ENCODE measurements at regions not wholly inside any gene's neighbourhood (a gene's known extent, or its start where the extent isn't known, plus 50 kb on each side); places are given as distances from the start of the nearest gene placed in this dataset.

DNA sequence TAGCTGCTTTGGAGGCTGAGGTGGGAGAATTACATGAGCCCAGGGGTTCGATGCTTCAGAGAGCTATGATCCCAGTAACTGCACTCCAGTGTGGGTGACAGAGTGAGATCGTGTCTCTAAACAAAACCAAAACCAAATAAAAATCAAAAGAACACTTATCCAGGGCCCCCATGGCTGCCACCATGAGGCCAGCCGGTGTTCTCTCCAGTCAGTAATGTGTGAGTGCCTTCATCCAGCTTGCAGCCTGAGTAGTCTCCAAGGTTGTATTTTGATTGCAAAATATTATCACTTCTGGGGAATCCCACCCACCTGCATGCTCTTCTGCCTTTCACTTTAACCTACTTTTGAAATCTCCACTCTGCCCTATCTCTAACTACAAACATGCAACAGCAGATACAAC is 221.0 kb upstream of the WSB1 start:
- Histone ChIP-seq H3K4me2 (ENCODE audit: low read length) (no peak overlapping the region), H2BK12ac (ENCODE audit: low read length) (no peak overlapping the region), H2BK5ac (ENCODE audit: low read depth, low read length, poor library complexity) (no peak overlapping the region), H3K27me3 (ENCODE audit: insufficient read depth, low read length) (no peaks in the 10 kb centered on the region), H3K36me3 (ENCODE audit: control insufficient read depth in 1 of 2, insufficient read depth in 2 of 2, low read length in 2 of 2) (no peaks in the 10 kb centered on the region), H2AFZ (ENCODE audit: insufficient read depth, low read length, poor library complexity) (no peak overlapping the region), H3K23ac (ENCODE audit: low read length) (no peak overlapping the region), H3K9ac (ENCODE audit: low read length) (no peak overlapping the region), H3K79me1 (ENCODE audit: low read length) (no peaks in the 10 kb centered on the region), H3K79me2 (ENCODE audit: control insufficient read depth, insufficient read depth, low read length, poor library complexity) (no peaks in the 10 kb centered on the region), H4K12ac (ENCODE audit: low read depth, low read length) (no peak overlapping the region), H4K8ac (ENCODE audit: low read depth, low read length) (no peak overlapping the region), H2AK5ac (ENCODE audit: low read length) (no peak overlapping the region), H4K91ac (ENCODE audit: low read depth, low read length) (no peak overlapping the region), H3K18ac (ENCODE audit: low read length) (no peak overlapping the region), H2BK120ac (ENCODE audit: insufficient read depth, low read length, poor library complexity) (no peak overlapping the region), H3K9me3 (ENCODE audit: insufficient read depth, low read depth, low read length) (peaks cover 21% of the 10 kb centered on the region), H3K4me3 (ENCODE audit: low read depth, low read length) (no peak overlapping the region), H3K27ac (ENCODE audit: low read depth, low read length) (no peak overlapping the region), H3K4me1 (ENCODE audit: control insufficient read depth in 1 of 2, insufficient read depth in 2 of 2, low read length in 2 of 2) (no peaks in the 10 kb centered on the region), H3K14ac (ENCODE audit: low read length) (no peak overlapping the region), H3K4ac (ENCODE audit: low read depth, low read length) (no peak overlapping the region)
- no peak for DNase-seq
- no CpG with 5 or more reads among the region's 3 CpGs for WGBS (ENCODE audit: extremely low coverage, insufficient coverage, insufficient read length)

DNA sequence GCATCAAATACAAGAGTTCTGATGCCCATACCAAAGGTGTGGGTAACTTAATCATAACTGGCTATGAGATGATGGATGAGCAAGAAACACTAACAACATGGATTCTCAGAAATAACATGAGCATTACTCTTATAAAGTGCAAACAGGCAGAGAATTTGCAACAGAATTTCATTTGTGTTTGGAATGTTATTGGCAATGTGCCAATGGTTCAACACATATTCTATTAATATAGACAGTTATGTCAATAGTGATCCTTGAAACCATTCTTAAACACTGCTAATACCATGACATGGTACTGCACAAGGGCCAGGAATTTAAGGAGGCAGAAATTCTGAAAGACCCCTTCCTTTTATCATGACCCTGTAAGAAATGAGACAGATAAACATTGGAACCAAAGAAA is 217.1 kb upstream of the WSB1 start:
- Histone ChIP-seq H2BK120ac (ENCODE audit: insufficient read depth, low read length, poor library complexity) (no peak overlapping the region), H4K91ac (ENCODE audit: low read depth, low read length) (no peak overlapping the region), H3K4me1 (ENCODE audit: control insufficient read depth in 1 of 2, insufficient read depth in 2 of 2, low read length in 2 of 2) (no peaks in the 10 kb centered on the region), H3K27me3 (ENCODE audit: insufficient read depth, low read length) (no peaks in the 10 kb centered on the region), H3K4me2 (ENCODE audit: low read length) (no peak overlapping the region), H3K79me1 (ENCODE audit: low read length) (no peaks in the 10 kb centered on the region), H3K9me3 (ENCODE audit: insufficient read depth, low read depth, low read length) (peaks cover 24% of the 10 kb centered on the region), H2BK12ac (ENCODE audit: low read length) (no peak overlapping the region), H3K23ac (ENCODE audit: low read length) (no peak overlapping the region), H3K4me3 (ENCODE audit: low read depth, low read length) (no peak overlapping the region), H4K8ac (ENCODE audit: low read depth, low read length) (no peak overlapping the region), H3K4ac (ENCODE audit: low read depth, low read length) (no peak overlapping the region), H2BK5ac (ENCODE audit: low read depth, low read length, poor library complexity) (no peak overlapping the region), H3K79me2 (ENCODE audit: control insufficient read depth, insufficient read depth, low read length, poor library complexity) (no peaks in the 10 kb centered on the region), H2AFZ (ENCODE audit: insufficient read depth, low read length, poor library complexity) (no peak overlapping the region), H4K12ac (ENCODE audit: low read depth, low read length) (no peak overlapping the region), H2AK5ac (ENCODE audit: low read length) (no peak overlapping the region), H3K27ac (ENCODE audit: low read depth, low read length) (no peak overlapping the region), H3K9ac (ENCODE audit: low read length) (no peak overlapping the region), H3K36me3 (ENCODE audit: control insufficient read depth in 1 of 2, insufficient read depth in 2 of 2, low read length in 2 of 2) (no peaks in the 10 kb centered on the region), H3K18ac (ENCODE audit: low read length) (no peak overlapping the region), H3K14ac (ENCODE audit: low read length) (no peak overlapping the region)
- no peak for DNase-seq

- WGBS (ENCODE audit: extremely low coverage, insufficient coverage, insufficient read length), result no CpG with 5 or more reads among the region's 2 CpGs
- H3K14ac ChIP-seq (ENCODE audit: low read length), result no peak overlapping the region
- peaks cover 29% of the 10 kb centered on the region for H3K9me3 ChIP-seq (ENCODE audit: insufficient read depth, low read depth, low read length)
- H2BK120ac ChIP-seq (ENCODE audit: insufficient read depth, low read length, poor library complexity), result no peak overlapping the region
- H2BK5ac ChIP-seq (ENCODE audit: low read depth, low read length, poor library complexity), result no peak overlapping the region
- no peak overlapping the region for H3K4me3 ChIP-seq (ENCODE audit: low read depth, low read length)
- H3K9ac ChIP-seq (ENCODE audit: low read length), result no peak overlapping the region
- no peak overlapping the region for H2AFZ ChIP-seq (ENCODE audit: insufficient read depth, low read length, poor library complexity)
- H3K79me1 ChIP-seq (ENCODE audit: low read length), result no peaks in the 10 kb centered on the region
- no peak overlapping the region for H2AK5ac ChIP-seq (ENCODE audit: low read length)
- H3K27me3 ChIP-seq (ENCODE audit: insufficient read depth, low read length), result no peaks in the 10 kb centered on the region
- H4K91ac ChIP-seq (ENCODE audit: low read depth, low read length), result no peak overlapping the region
- H3K36me3 ChIP-seq (ENCODE audit: control insufficient read depth in 1 of 2, insufficient read depth in 2 of 2, low read length in 2 of 2), result no peaks in the 10 kb centered on the region
- H4K12ac ChIP-seq (ENCODE audit: low read depth, low read length), result no peak overlapping the region
- no peak for DNase-seq
- H3K4ac ChIP-seq (ENCODE audit: low read depth, low read length), result no peak overlapping the region
- no peak overlapping the region for H3K18ac ChIP-seq (ENCODE audit: low read length)
- H4K8ac ChIP-seq (ENCODE audit: low read depth, low read length), result no peak overlapping the region
- no peaks in the 10 kb centered on the region for H3K4me1 ChIP-seq (ENCODE audit: control insufficient read depth in 1 of 2, insufficient read depth in 2 of 2, low read length in 2 of 2)
- H2BK12ac ChIP-seq (ENCODE audit: low read length), result no peak overlapping the region
- H3K4me2 ChIP-seq (ENCODE audit: low read length), result no peak overlapping the region
- no peak overlapping the region for H3K23ac ChIP-seq (ENCODE audit: low read length)
- no peaks in the 10 kb centered on the region for H3K79me2 ChIP-seq (ENCODE audit: control insufficient read depth, insufficient read depth, low read length, poor library complexity)
- H3K27ac ChIP-seq (ENCODE audit: low read depth, low read length), result no peak overlapping the region
Observed at GRCh38 chr17:27078296-27078695, 215.6 kb upstream of the WSB1 start.

DNA sequence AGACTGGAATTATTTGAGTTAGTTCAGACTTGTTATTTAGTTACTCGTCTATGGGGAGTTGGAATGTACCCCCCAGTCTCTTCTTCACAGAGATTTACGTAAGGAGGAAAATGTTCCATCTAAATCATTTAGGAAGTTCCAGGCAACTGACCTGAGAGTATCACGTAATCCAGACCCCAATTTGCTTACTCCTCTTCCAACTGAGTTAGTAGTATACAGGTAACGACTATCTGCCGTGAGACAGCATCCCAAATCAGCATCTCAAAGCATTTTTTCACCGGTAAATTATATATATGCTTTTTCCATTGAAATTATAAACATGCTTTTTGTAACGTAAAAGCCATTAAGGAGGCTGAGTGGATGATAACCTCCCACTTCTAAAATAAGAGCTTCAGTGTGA is 214.3 kb upstream of the WSB1 start:
- H3K4me1 ChIP-seq (ENCODE audit: control insufficient read depth in 1 of 2, insufficient read depth in 2 of 2, low read length in 2 of 2), result no peaks in the 10 kb centered on the region
- H4K91ac ChIP-seq (ENCODE audit: low read depth, low read length), result no peak overlapping the region
- H3K23ac ChIP-seq (ENCODE audit: low read length), result no peak overlapping the region
- H3K4me3 ChIP-seq (ENCODE audit: low read depth, low read length), result no peak overlapping the region
- no peak overlapping the region for H3K4me2 ChIP-seq (ENCODE audit: low read length)
- H3K9me3 ChIP-seq (ENCODE audit: insufficient read depth, low read depth, low read length), result peaks cover 34% of the 10 kb centered on the region
- H3K9ac ChIP-seq (ENCODE audit: low read length), result no peak overlapping the region
- H3K14ac ChIP-seq (ENCODE audit: low read length), result no peak overlapping the region
- H4K8ac ChIP-seq (ENCODE audit: low read depth, low read length), result no peak overlapping the region
- H3K36me3 ChIP-seq (ENCODE audit: control insufficient read depth in 1 of 2, insufficient read depth in 2 of 2, low read length in 2 of 2), result no peaks in the 10 kb centered on the region
- H3K27me3 ChIP-seq (ENCODE audit: insufficient read depth, low read length), result no peaks in the 10 kb centered on the region
- H3K18ac ChIP-seq (ENCODE audit: low read length), result no peak overlapping the region
- H4K12ac ChIP-seq (ENCODE audit: low read depth, low read length), result no peak overlapping the region
- H3K79me1 ChIP-seq (ENCODE audit: low read length), result no peaks in the 10 kb centered on the region
- H2AFZ ChIP-seq (ENCODE audit: insufficient read depth, low read length, poor library complexity), result no peak overlapping the region
- H2BK5ac ChIP-seq (ENCODE audit: low read depth, low read length, poor library complexity), result no peak overlapping the region
- H2BK12ac ChIP-seq (ENCODE audit: low read length), result no peak overlapping the region
- H3K4ac ChIP-seq (ENCODE audit: low read depth, low read length), result no peak overlapping the region
- H2BK120ac ChIP-seq (ENCODE audit: insufficient read depth, low read length, poor library complexity), result no peak overlapping the region
- DNase-seq, result no peak
- no CpG with 5 or more reads among the region's 7 CpGs for WGBS (ENCODE audit: extremely low coverage, insufficient coverage, insufficient read length)
- no peak overlapping the region for H3K27ac ChIP-seq (ENCODE audit: low read depth, low read length)
- no peaks in the 10 kb centered on the region for H3K79me2 ChIP-seq (ENCODE audit: control insufficient read depth, insufficient read depth, low read length, poor library complexity)
- H2AK5ac ChIP-seq (ENCODE audit: low read length), result no peak overlapping the region
